Cardiac muscle cell (in vitro differentiated cells and primary cell): ENCODE measurements at regions not wholly inside any gene's neighbourhood (a gene's known extent, or its start where the extent isn't known, plus 50 kb on each side); places are given as distances from the start of the nearest gene placed in this dataset.

Experiments
- DNase-seq, 2 donors: peaks; one replicate each; pipeline versions ENCODE4 v3.0.0 to v3.0.0-alpha.2; 2010 to 2017; ENCODE audit warnings: low read depth in 1 of 2, low spot score in 1 of 2
- H3K27ac ChIP-seq: fragments of 200-600 bp; sonication (generic); 2 replicates; pipeline ENCODE4 v1.5.1; 2016
- H3K27me3 ChIP-seq: fragments of 200-600 bp; sonication (generic); 2 replicates; pipeline ENCODE4 v1.6.0; 2016; ENCODE audit warnings: control low read depth
- H3K36me3 ChIP-seq: fragments of 200-600 bp; sonication (generic); 2 replicates; pipeline ENCODE4 v1.5.1; 2016; ENCODE audit warnings: control low read depth
- H3K4me1 ChIP-seq: fragments of 200-600 bp; sonication (generic); 2 replicates; pipeline ENCODE4 v1.8.1; 2017; ENCODE audit warnings: low read depth, mild to moderate bottlenecking, mixed run types
- H3K4me3 ChIP-seq: fragments of 200-600 bp; sonication (generic); 2 replicates; pipeline ENCODE4 v1.5.1; 2016; ENCODE audit warnings: mild to moderate bottlenecking
- H3K9me3 ChIP-seq: fragments of 200-600 bp; sonication (generic); 2 replicates; pipeline ENCODE4 v1.5.1; 2017; ENCODE audit warnings: low read depth, mild to moderate bottlenecking, control low read depth
- CTCF ChIP-seq: IDR thresholded peaks from 2 replicates; pipeline ENCODE4 v1.5.1; 2012; ENCODE audit warnings: low read depth, mild to moderate bottlenecking, low read length

GRCh38 chr4:42816189-42816879 lies 76.2 kb upstream of the GRXCR1 start:
- Histone ChIP-seq H3K4me1 (no peaks in the 10 kb centered on the region), H3K27ac (no peak overlapping the region), H3K9me3 (no peaks in the 10 kb centered on the region), H3K4me3 (no peak overlapping the region), H3K27me3 (no peaks in the 10 kb centered on the region), H3K36me3 (no peaks in the 10 kb centered on the region)
- no peak for TF ChIP-seq CTCF
- DNase-seq, result no peak

- TF ChIP-seq CTCF, result no peak
Measured at GRCh38 chr4:42809419-42810084, 83.0 kb upstream of the GRXCR1 start.

GRCh38 chr4:42806303-42806835 lies 86.1 kb upstream of the GRXCR1 start:
- TF ChIP-seq CTCF, result no peak
- Histone ChIP-seq H3K27me3 (no peaks in the 10 kb centered on the region), H3K4me1 (no peaks in the 10 kb centered on the region), H3K36me3 (no peaks in the 10 kb centered on the region), H3K9me3 (no peaks in the 10 kb centered on the region), H3K4me3 (no peak overlapping the region), H3K27ac (no peak overlapping the region)
- no peak for DNase-seq

More at GRCh38 chr4:42809419-42810084, 83.0 kb upstream of the GRXCR1 start:
- no peak for DNase-seq
- H3K4me1 ChIP-seq, result no peaks in the 10 kb centered on the region
- H3K27ac ChIP-seq, result no peak overlapping the region
- no peaks in the 10 kb centered on the region for H3K27me3 ChIP-seq
- H3K36me3 ChIP-seq, result no peaks in the 10 kb centered on the region
- H3K4me3 ChIP-seq, result no peak overlapping the region
- no peaks in the 10 kb centered on the region for H3K9me3 ChIP-seq

- no peak overlapping the region for H3K27ac ChIP-seq
- no peak overlapping the region for H3K4me3 ChIP-seq
- no peak for DNase-seq
- no peaks in the 10 kb centered on the region for H3K27me3 ChIP-seq
- H3K9me3 ChIP-seq, result no peaks in the 10 kb centered on the region
- no peaks in the 10 kb centered on the region for H3K4me1 ChIP-seq
- no peaks in the 10 kb centered on the region for H3K36me3 ChIP-seq
- TF ChIP-seq CTCF, result no peak
Measured at GRCh38 chr4:42789041-42789567, 103.4 kb upstream of the GRXCR1 start.

GRCh38 chr4:42787079-42787463 lies 105.4 kb upstream of the GRXCR1 start:
- no peak for TF ChIP-seq CTCF
- Histone ChIP-seq H3K4me1 (no peaks in the 10 kb centered on the region), H3K27ac (no peak overlapping the region), H3K4me3 (no peak overlapping the region), H3K27me3 (no peaks in the 10 kb centered on the region), H3K9me3 (no peaks in the 10 kb centered on the region), H3K36me3 (no peaks in the 10 kb centered on the region)
- DNase-seq, result no peak
